DMS 273 (cell line): ENCODE measurements at regions not wholly inside any gene's neighbourhood (a gene's known extent, or its start where the extent isn't known, plus 50 kb on each side); places are given as distances from the start of the nearest gene placed in this dataset.

Source experiments
- DNase-seq: peaks from one replicate; lab custom pipeline; 2025; ENCODE audit not compliant: unreplicated experiment; lab: John Stamatoyannopoulos, UW

- DNase-seq, result no peak
Measured at GRCh38 chr3:13158408-13158807, 85.2 kb upstream of the IQSEC1 start.

GRCh38 chr3:13157986-13158385 is 84.8 kb upstream of the IQSEC1 start:
- DNase-seq, result no peak

- no peak for DNase-seq
Measured at GRCh38 chr3:13152826-13153710, 79.8 kb upstream of the IQSEC1 start.

- DNase-seq, result no peak
Measured at GRCh38 chr3:13150624-13151023, 77.4 kb upstream of the IQSEC1 start.

- DNase-seq, result no peak
Measured at GRCh38 chr3:13149330-13150108, 76.3 kb upstream of the IQSEC1 start.

- DNase-seq, result no peak
Measured at GRCh38 chr3:13148561-13149329, 75.5 kb upstream of the IQSEC1 start.

GRCh38 chr3:13148126-13148525 is 74.9 kb upstream of the IQSEC1 start:
- no peak for DNase-seq

- DNase-seq, result no peak
Measured at GRCh38 chr3:13147344-13147743, 74.1 kb upstream of the IQSEC1 start.

GRCh38 chr3:13146643-13147143 is 73.5 kb upstream of the IQSEC1 start:
- no peak for DNase-seq

- no peak for DNase-seq
Measured at GRCh38 chr3:13145826-13146642, 72.8 kb upstream of the IQSEC1 start.

GRCh38 chr3:13145131-13145825 is 72.0 kb upstream of the IQSEC1 start:
- DNase-seq, result no peak

- DNase-seq, result no peak
Measured at GRCh38 chr3:13144163-13145023, 71.2 kb upstream of the IQSEC1 start.

- peak; percentile 17 for DNase-seq
Measured at GRCh38 chr3:13143381-13144004, 70.3 kb upstream of the IQSEC1 start.

GRCh38 chr3:13142552-13143380 is 69.5 kb upstream of the IQSEC1 start:
- DNase-seq, result no peak

- DNase-seq, result peak; percentile 28
Measured at GRCh38 chr3:13141991-13142412, 68.8 kb upstream of the IQSEC1 start.

- DNase-seq, result no peak
Measured at GRCh38 chr3:13141183-13141582, 68.0 kb upstream of the IQSEC1 start.

- DNase-seq, result no peak
Measured at GRCh38 chr3:13140596-13140995, 67.4 kb upstream of the IQSEC1 start.
